Endothelial cell of umbilical vein (primary cell): ENCODE measurements at regions not wholly inside any gene's neighbourhood (a gene's known extent, or its start where the extent isn't known, plus 50 kb on each side); places are given as distances from the start of the nearest gene placed in this dataset.

Experiments
- BruUV-seq: library from RNA; stranded (reverse); fragments of 400-500 nt; replicated peaks from 2 replicates; lab custom pipeline; 2021; lab: Mats Ljungman, UMichigan
- CTCF ChIA-PET: fragments of 300-600, 350-600 bp; sonication (Branson Sonifier 250); formaldehyde crosslinking; loops from one replicate; lab custom pipeline; 2021; ENCODE audit warnings: antibody characterized with exemption, inconsistent platforms; lab: Charles Lee
- POLR2A ChIA-PET: fragments of 300-600, 350-600 bp; sonication (Branson Sonifier 250); formaldehyde crosslinking; loops from one replicate; lab custom pipeline; 2021; ENCODE audit warnings: antibody characterized with exemption, inconsistent platforms; lab: Charles Lee
- DNase-seq: peaks from one replicate; pipeline ENCODE4 v3.0.0-alpha.2; 2011; ENCODE audit warnings: low read depth, low spot score
- FAIRE-seq: peaks from 2 replicates; lab custom pipeline; 2011; peaks lifted over from hg19 to GRCh38; lab: Jason Lieb, UNC
- H2AFZ ChIP-seq: 2 replicates; pipeline ENCODE4 v1.6.0; 2012; ENCODE audit warnings: low read depth, low read length, control low read depth, inconsistent platforms
- H3K27ac ChIP-seq: 2 replicates; pipeline ENCODE4 v1.5.1; 2011; ENCODE audit warnings: low read depth, mild to moderate bottlenecking, control low read depth, low read length, moderate library complexity; ENCODE audit not compliant: insufficient read depth
- H3K27me3 ChIP-seq, 2 experiments: 2 replicates each; pipeline versions ENCODE4 v1.6.0 to v1.6.1; 2011; ENCODE audit warnings: low read length in 2 of 2, mixed read lengths in 1 of 2; ENCODE audit not compliant: control insufficient read depth in 2 of 2, insufficient read depth in 2 of 2
- H3K36me3 ChIP-seq, 2 experiments: 2 replicates in 1 of 2; 3 replicates in 1 of 2; pipeline ENCODE4 v1.5.1; 2011; ENCODE audit warnings: low read length in 2 of 2, mild to moderate bottlenecking in 1 of 2, moderate library complexity in 1 of 2; ENCODE audit not compliant: control insufficient read depth in 2 of 2, insufficient read depth in 2 of 2; ENCODE audit errors: extremely low read depth in 1 of 2
- H3K4me1 ChIP-seq: 3 replicates; pipeline ENCODE4 v1.5.1; 2011; ENCODE audit warnings: mild to moderate bottlenecking, low read length; ENCODE audit not compliant: control insufficient read depth, insufficient read depth; ENCODE audit errors: extremely low read depth
- H3K4me2 ChIP-seq: 2 replicates; pipeline ENCODE4 v1.6.1; 2011; ENCODE audit warnings: low read length, control low read depth, mixed read lengths; ENCODE audit not compliant: insufficient read depth
- H3K4me3 ChIP-seq, 3 experiments: fragments of 200-600 bp in 1 of 3; sonication (generic), shearing (Covaris generic) in 1 of 3; replicated peaks in 1 of 3; 2 replicates each; pipeline ENCODE4 v1.5.1; 2011 to 2016; ENCODE audit warnings: control low read depth in 3 of 3, low read length in 3 of 3, mild to moderate bottlenecking in 2 of 3, inconsistent platforms in 1 of 3, low read depth in 1 of 3, moderate library complexity in 1 of 3; ENCODE audit not compliant: insufficient read depth in 1 of 3
- H3K79me2 ChIP-seq: 2 replicates; pipeline ENCODE4 v1.6.0; 2012; ENCODE audit warnings: low read length, inconsistent platforms; ENCODE audit not compliant: control insufficient read depth, insufficient read depth
- H3K9ac ChIP-seq: replicated peaks from 2 replicates; pipeline ENCODE3; 2011; ENCODE audit warnings: low read length, control low read depth; ENCODE audit not compliant: insufficient read depth; ENCODE audit errors: extremely low read depth
- H3K9me1 ChIP-seq: replicated peaks from 3 replicates; pipeline ENCODE4 v1.6.0; 2011; ENCODE audit warnings: mild to moderate bottlenecking, low read length; ENCODE audit not compliant: control insufficient read depth, insufficient read depth; ENCODE audit errors: extremely low read depth
- H3K9me3 ChIP-seq: replicated peaks from 2 replicates; pipeline ENCODE4 v1.5.1; 2012; ENCODE audit warnings: low read length, inconsistent platforms; ENCODE audit not compliant: control insufficient read depth, insufficient read depth
- H4K20me1 ChIP-seq: replicated peaks from 2 replicates; pipeline ENCODE3; 2011; ENCODE audit warnings: mild to moderate bottlenecking, low read length; ENCODE audit not compliant: control insufficient read depth, insufficient read depth; ENCODE audit errors: extremely low read depth
- EZH2 ChIP-seq: IDR thresholded peaks from 2 replicates; pipeline ENCODE4 v1.6.1; 2012; ENCODE audit warnings: borderline replicate concordance, low read depth, mild to moderate bottlenecking, moderate library complexity, low read length, inconsistent platforms; ENCODE audit not compliant: severe bottlenecking
- FOS ChIP-seq: IDR thresholded peaks from 2 replicates; pipeline ENCODE4 v1.6.1; 2011; ENCODE audit warnings: mild to moderate bottlenecking, low read length, moderate library complexity, borderline replicate concordance; ENCODE audit not compliant: insufficient read depth
- GATA2 ChIP-seq: IDR thresholded peaks from 2 replicates; pipeline ENCODE4 v1.7.0; 2011; ENCODE audit warnings: low read depth, mild to moderate bottlenecking, moderate library complexity, mixed read lengths, low read length; ENCODE audit not compliant: insufficient read length, insufficient read depth
- JUN ChIP-seq: IDR thresholded peaks from 2 replicates; pipeline ENCODE4 v1.6.1; 2011; ENCODE audit warnings: borderline replicate concordance, low read depth; ENCODE audit not compliant: insufficient read length, insufficient read depth
- MAX ChIP-seq: IDR thresholded peaks from 2 replicates; pipeline ENCODE4 v1.6.1; 2011; ENCODE audit not compliant: insufficient read depth, insufficient read length
- MYC ChIP-seq: IDR thresholded peaks from one replicate; pipeline ENCODE4 v1.6.1; 2011; ENCODE audit warnings: mild to moderate bottlenecking, low read depth, low read length
- POLR2A ChIP-seq: IDR thresholded peaks from 2 replicates; pipeline ENCODE4 v1.6.1; 2012; ENCODE audit warnings: low read depth, mild to moderate bottlenecking, control low read depth, low read length
- POLR2AphosphoS5 ChIP-seq: IDR thresholded peaks from 2 replicates; pipeline ENCODE4 v1.6.1; 2012; ENCODE audit warnings: low read depth, mild to moderate bottlenecking, control low read depth, low read length, moderate library complexity; ENCODE audit not compliant: insufficient read depth
- dilution Hi-C: fragments of 300-500 bp; cut with MboI; formaldehyde crosslinking; loops from one replicate; pipeline ENCODE4 v1.15.0; 2019; ENCODE audit warnings: low sequenced_read_pairs; ENCODE audit not compliant: extremely low pct_ligation_motif_present
- intact Hi-C: fragments of 100-400 bp; cut with micrococcal nuclease; formaldehyde crosslinking; loops from one replicate; pipeline ENCODE4 v1.10.0; 2022
- TF ChIP-seq, protein P1 (sequence below), 2 donors: IDR thresholded peaks; 1 replicate in 1 of 2; 2 replicates in 1 of 2; pipeline ENCODE4 v1.5.1; 2011; ENCODE audit warnings: low read length in 2 of 2, mild to moderate bottlenecking in 2 of 2, moderate library complexity in 2 of 2, control low read depth in 1 of 2, inconsistent platforms in 1 of 2, low read depth in 1 of 2; ENCODE audit not compliant: insufficient read depth in 1 of 2; ENCODE audit errors: extremely low read depth in 1 of 2

DNA sequence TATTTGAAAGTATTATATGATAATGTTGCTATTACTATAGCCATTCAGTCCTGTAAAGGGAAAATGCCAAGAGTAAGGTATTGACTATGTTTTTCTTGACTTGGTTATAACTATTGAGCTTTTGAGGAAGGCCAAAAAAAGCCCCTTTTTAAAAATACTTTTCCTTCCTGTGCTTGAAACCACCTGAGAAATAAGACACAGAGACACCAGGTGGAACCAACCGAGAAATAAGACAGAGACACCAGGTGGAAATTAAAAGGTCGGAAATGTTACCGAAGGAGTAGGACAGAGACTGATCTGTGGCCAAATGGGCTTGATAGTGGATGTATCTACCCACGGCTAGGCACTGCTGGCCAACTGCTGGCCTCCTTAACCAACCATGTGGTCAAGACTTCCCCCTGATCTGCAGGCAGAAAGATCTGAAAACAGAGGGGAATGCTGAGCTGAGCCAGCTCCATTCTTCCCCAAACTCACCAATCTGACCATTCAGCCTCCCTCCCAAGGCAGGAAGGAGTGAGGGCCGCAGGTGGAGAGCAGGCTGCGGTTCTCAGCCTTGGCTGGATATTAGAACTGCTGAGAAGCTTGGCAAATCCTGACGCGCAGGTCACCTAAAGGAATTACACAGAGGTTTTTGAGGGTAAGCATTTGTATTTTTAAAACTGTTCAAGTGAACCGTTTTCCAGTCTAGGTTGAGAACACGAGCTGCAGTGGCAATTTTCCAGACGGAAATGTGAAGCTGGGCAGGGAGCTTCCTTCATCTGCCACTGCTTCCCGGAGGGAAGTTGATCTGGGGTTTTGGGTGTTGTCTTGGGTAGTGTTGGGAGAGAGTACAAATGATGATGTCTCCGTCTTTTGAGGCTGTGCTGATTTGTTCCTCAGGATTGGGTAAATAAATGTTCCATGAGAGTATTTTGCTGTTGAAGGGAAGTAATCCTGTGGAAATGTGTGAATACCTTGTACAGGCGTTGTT, 121.7 kb upstream of the EXOC2 start:
- CTCF ChIA-PET = no interaction called here
- Histone ChIP-seq H3K27me3 (no peaks in the 10 kb centered on the region), H3K9ac (no peak overlapping the region), H2AFZ (no peak overlapping the region), H3K4me2 (no peak overlapping the region), H3K4me3 (no peak overlapping the region), H3K9me3 (no peaks in the 10 kb centered on the region), H3K27ac (no peak overlapping the region), H3K4me1 (no peaks in the 10 kb centered on the region), H4K20me1 (no peaks in the 10 kb centered on the region), H3K79me2 (no peaks in the 10 kb centered on the region), H3K9me1 (no peaks in the 10 kb centered on the region), H3K36me3 (no peaks in the 10 kb centered on the region)
- intact Hi-C loops = no loop called here
- BruUV-seq = no TSS peak
- dilution Hi-C loops = no loop called here
- DNase-seq (no peak), FAIRE-seq (no peak)
- POLR2A ChIA-PET = no interaction called here
- no peak for TF ChIP-seq POLR2A
- TF ChIP-seq GATA2 = no peak
- no peak for TF ChIP-seq FOS
- TF ChIP-seq EZH2 = no peak
- TF ChIP-seq MAX = no peak
- TF ChIP-seq JUN = no peak
- TF ChIP-seq, protein P1, sequence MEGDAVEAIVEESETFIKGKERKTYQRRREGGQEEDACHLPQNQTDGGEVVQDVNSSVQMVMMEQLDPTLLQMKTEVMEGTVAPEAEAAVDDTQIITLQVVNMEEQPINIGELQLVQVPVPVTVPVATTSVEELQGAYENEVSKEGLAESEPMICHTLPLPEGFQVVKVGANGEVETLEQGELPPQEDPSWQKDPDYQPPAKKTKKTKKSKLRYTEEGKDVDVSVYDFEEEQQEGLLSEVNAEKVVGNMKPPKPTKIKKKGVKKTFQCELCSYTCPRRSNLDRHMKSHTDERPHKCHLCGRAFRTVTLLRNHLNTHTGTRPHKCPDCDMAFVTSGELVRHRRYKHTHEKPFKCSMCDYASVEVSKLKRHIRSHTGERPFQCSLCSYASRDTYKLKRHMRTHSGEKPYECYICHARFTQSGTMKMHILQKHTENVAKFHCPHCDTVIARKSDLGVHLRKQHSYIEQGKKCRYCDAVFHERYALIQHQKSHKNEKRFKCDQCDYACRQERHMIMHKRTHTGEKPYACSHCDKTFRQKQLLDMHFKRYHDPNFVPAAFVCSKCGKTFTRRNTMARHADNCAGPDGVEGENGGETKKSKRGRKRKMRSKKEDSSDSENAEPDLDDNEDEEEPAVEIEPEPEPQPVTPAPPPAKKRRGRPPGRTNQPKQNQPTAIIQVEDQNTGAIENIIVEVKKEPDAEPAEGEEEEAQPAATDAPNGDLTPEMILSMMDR (IDR thresholded peaks at IDR 0.05; ENCODE audit: extremely low read depth in 1 of 2, insufficient read depth in 1 of 2, low read depth in 1 of 2, low read length in 2 of 2) = no peak
- no peak for TF ChIP-seq MYC
- no peak for TF ChIP-seq POLR2AphosphoS5
